MM.1S (cell line): ENCODE measurements at regions not wholly inside any gene's neighbourhood (a gene's known extent, or its start where the extent isn't known, plus 50 kb on each side); places are given as distances from the start of the nearest gene placed in this dataset.
"Not testable (repeated sequence)": the region's sequence is repeated elsewhere in the genome, so short reads cannot be mapped to it uniquely, and the experiment has no call there.

Source experiments
- DNase-seq: peaks from one replicate; pipeline ENCODE4 v3.0.0-alpha.2; 2015
- H2AFZ ChIP-seq: fragments of 300-600 bp; sonication (generic); 2 replicates; pipeline ENCODE4 v1.6.0; 2016; ENCODE audit warnings: antibody characterized with exemption, low read length
- H3F3A ChIP-seq: fragments of 300-600 bp; sonication (generic); 2 replicates; pipeline ENCODE4 v1.6.1; 2016; ENCODE audit warnings: mild to moderate bottlenecking, antibody characterized with exemption, low read length, moderate library complexity, mixed read lengths; ENCODE audit not compliant: insufficient read depth
- H3K27ac ChIP-seq: fragments of 300-600 bp; sonication (generic); 2 replicates; pipeline ENCODE4 v1.5.1; 2016; ENCODE audit warnings: mild to moderate bottlenecking, low read length
- H3K27me3 ChIP-seq: fragments of 300-600 bp; sonication (generic); replicated peaks from 2 replicates; pipeline ENCODE4 v1.6.0; 2016; ENCODE audit warnings: low read length; ENCODE audit not compliant: insufficient read depth
- H3K36me3 ChIP-seq: fragments of 300-600 bp; sonication (generic); replicated peaks from 2 replicates; pipeline ENCODE4 v1.6.1; 2016; ENCODE audit warnings: mild to moderate bottlenecking, low read length, mixed read lengths; ENCODE audit not compliant: insufficient read depth
- H3K4me1 ChIP-seq: fragments of 300-600 bp; sonication (generic); 2 replicates; pipeline ENCODE4 v1.6.1; 2016; ENCODE audit warnings: low read length, mixed read lengths
- H3K4me2 ChIP-seq: fragments of 300-600 bp; sonication (generic); 2 replicates; pipeline ENCODE4 v1.6.0; 2016; ENCODE audit warnings: low read depth, low read length
- H3K4me3 ChIP-seq: fragments of 300-600 bp; sonication (generic); 2 replicates; pipeline ENCODE4 v1.5.1; 2016; ENCODE audit warnings: low read length, mixed read lengths
- H3K79me2 ChIP-seq: fragments of 300-600 bp; sonication (generic); 2 replicates; pipeline ENCODE4 v1.6.1; 2016; ENCODE audit warnings: mixed run types, low read length, mixed read lengths
- H3K9ac ChIP-seq: fragments of 300-600 bp; sonication (generic); 2 replicates; pipeline ENCODE4 v1.6.1; 2016; ENCODE audit warnings: low read length, mixed read lengths
- H3K9me2 ChIP-seq: fragments of 300-600 bp; sonication (generic); replicated peaks from 2 replicates; pipeline ENCODE4 v1.6.1; 2016; ENCODE audit warnings: mild to moderate bottlenecking, low read length, mixed read lengths; ENCODE audit not compliant: insufficient read depth
- H3K9me3 ChIP-seq: fragments of 300-600 bp; sonication (generic); replicated peaks from 2 replicates; pipeline ENCODE4 v1.6.1; 2016; ENCODE audit warnings: mild to moderate bottlenecking, low read length, mixed read lengths; ENCODE audit not compliant: insufficient read depth
- H4K20me1 ChIP-seq: fragments of 300-600 bp; sonication (generic); 2 replicates; pipeline ENCODE4 v1.6.1; 2016; ENCODE audit warnings: mild to moderate bottlenecking, low read length, moderate library complexity, mixed read lengths; ENCODE audit not compliant: insufficient read depth
- CTCF ChIP-seq: fragments of 300-600 bp; sonication (generic); IDR thresholded peaks from 2 replicates; pipeline ENCODE4 v1.5.1; 2016; ENCODE audit warnings: antibody characterized with exemption, low read length, mixed read lengths

- not testable (repeated sequence) for H2AFZ ChIP-seq, H4K20me1 ChIP-seq, H3K9me2 ChIP-seq, H3K4me1 ChIP-seq, H3K27me3 ChIP-seq, H3K27ac ChIP-seq, DNase-seq, H3K9me3 ChIP-seq, H3K4me2 ChIP-seq, H3K36me3 ChIP-seq, H3K4me3 ChIP-seq, H3K9ac ChIP-seq, H3K79me2 ChIP-seq, H3F3A ChIP-seq
Measured at GRCh38 chr10:46677836-46678435, 99.0 kb downstream of the SYT15 start.

- not testable (repeated sequence) for H4K20me1 ChIP-seq, H3K4me1 ChIP-seq, H3K9me2 ChIP-seq, H3F3A ChIP-seq, H3K79me2 ChIP-seq, H3K27me3 ChIP-seq, H3K9ac ChIP-seq, H3K4me2 ChIP-seq, DNase-seq, H3K27ac ChIP-seq, H3K4me3 ChIP-seq, H3K36me3 ChIP-seq, H2AFZ ChIP-seq, H3K9me3 ChIP-seq
Measured at GRCh38 chr10:46691397-46691796, 112.5 kb downstream of the SYT15 start.

- H3K4me3 ChIP-seq, H3K4me2 ChIP-seq, H3K27me3 ChIP-seq, DNase-seq, H2AFZ ChIP-seq, H3F3A ChIP-seq, H3K9me3 ChIP-seq, H3K9ac ChIP-seq, H3K9me2 ChIP-seq, H4K20me1 ChIP-seq, H3K4me1 ChIP-seq, H3K36me3 ChIP-seq, H3K79me2 ChIP-seq, H3K27ac ChIP-seq: not testable (repeated sequence)
- 0 out of 2 replicates have a peak, but pooled peaks have one; percentile 7 for TF ChIP-seq CTCF
Measured at GRCh38 chr10:46693218-46693617, 114.3 kb downstream of the SYT15 start.

- not testable (repeated sequence) for H3K9me3 ChIP-seq, H3K4me3 ChIP-seq, H3K36me3 ChIP-seq, H3K4me2 ChIP-seq, H3K4me1 ChIP-seq, H2AFZ ChIP-seq, H4K20me1 ChIP-seq, H3K27ac ChIP-seq, H3K27me3 ChIP-seq, H3K79me2 ChIP-seq, H3K9me2 ChIP-seq, DNase-seq, H3K9ac ChIP-seq, H3F3A ChIP-seq
Measured at GRCh38 chr10:46717264-46717663, 138.3 kb downstream of the SYT15 start.

- not testable (repeated sequence) for H3K4me3 ChIP-seq, H3K4me2 ChIP-seq, H4K20me1 ChIP-seq, H2AFZ ChIP-seq, H3K9me2 ChIP-seq, H3K79me2 ChIP-seq, H3K27me3 ChIP-seq, H3K9ac ChIP-seq, H3F3A ChIP-seq, H3K36me3 ChIP-seq, H3K9me3 ChIP-seq, DNase-seq, H3K27ac ChIP-seq, H3K4me1 ChIP-seq
Measured at GRCh38 chr10:46718014-46718413, 139.1 kb downstream of the SYT15 start.

GRCh38 chr10:46720386-46720785, 141.5 kb downstream of the SYT15 start:
- not testable (repeated sequence) for H3F3A ChIP-seq, H3K9ac ChIP-seq, H3K9me2 ChIP-seq, H3K9me3 ChIP-seq, H3K4me2 ChIP-seq, H2AFZ ChIP-seq, H3K79me2 ChIP-seq, H3K4me1 ChIP-seq, DNase-seq, H4K20me1 ChIP-seq, H3K27ac ChIP-seq, H3K36me3 ChIP-seq, H3K27me3 ChIP-seq, H3K4me3 ChIP-seq

- not testable (repeated sequence) for H3K36me3 ChIP-seq, H3K79me2 ChIP-seq, DNase-seq, H2AFZ ChIP-seq, H3F3A ChIP-seq, H3K4me1 ChIP-seq, H3K4me3 ChIP-seq, H3K4me2 ChIP-seq, H3K9ac ChIP-seq, H3K9me2 ChIP-seq, H4K20me1 ChIP-seq, H3K27me3 ChIP-seq, H3K9me3 ChIP-seq, H3K27ac ChIP-seq
Measured at GRCh38 chr10:46720811-46721518, 142.0 kb downstream of the SYT15 start.
